ENCODE measurements at regions not wholly inside any gene's neighbourhood (a gene's known extent, or its start where the extent isn't known, plus 50 kb on each side); places are given as distances from the start of the nearest gene placed in this dataset.

GRCh38 chr15:39250460-39251186, 330.3 kb upstream of the THBS1 start:
- Histone ChIP-seq H3K36me3 (no peaks in the 10 kb centered on the region), H3K4me1 (no peaks in the 10 kb centered on the region), H3K27me3 (no peaks in the 10 kb centered on the region), H3K9me3 (no peaks in the 10 kb centered on the region), H3K27ac (no peak overlapping the region), H3K4me3 (no peak overlapping the region)
- TF ChIP-seq POLR2A (IDR thresholded peaks at IDR 0.05) (no peak), CTCF (IDR thresholded peaks at IDR 0.05) (no peak)
- DNase-seq, result no peak
- intact Hi-C loops (cut with DNase I), result no loop called here
- WGBS, 2 donors, result 69 to 76% methylated on average over 4 of the region's 4 CpGs

GRCh38 chr15:39251413-39252133, 329.3 kb upstream of the THBS1 start:
- no peak for DNase-seq
- Histone ChIP-seq H3K9me3 (no peaks in the 10 kb centered on the region), H3K4me3 (no peak overlapping the region), H3K4me1 (no peaks in the 10 kb centered on the region), H3K36me3 (no peaks in the 10 kb centered on the region), H3K27ac (no peak overlapping the region), H3K27me3 (no peaks in the 10 kb centered on the region)
- TF ChIP-seq CTCF (IDR thresholded peaks at IDR 0.05) (no peak), POLR2A (IDR thresholded peaks at IDR 0.05) (no peak)
- intact Hi-C loops (cut with DNase I), result no loop called here
- 48 to 72% methylated on average over 3 of the region's 3 CpGs for WGBS, 2 donors

GRCh38 chr15:39252134-39252470, 328.8 kb upstream of the THBS1 start:
- Histone ChIP-seq H3K36me3 (no peaks in the 10 kb centered on the region), H3K4me3 (no peak overlapping the region), H3K27me3 (no peaks in the 10 kb centered on the region), H3K4me1 (no peaks in the 10 kb centered on the region), H3K27ac (no peak overlapping the region), H3K9me3 (no peaks in the 10 kb centered on the region)
- intact Hi-C loops (cut with DNase I), result no loop called here
- TF ChIP-seq CTCF (IDR thresholded peaks at IDR 0.05) (no peak), POLR2A (IDR thresholded peaks at IDR 0.05) (no peak)
- WGBS, 2 donors, result 94% methylated on average over 4 of the region's 4 CpGs
- no peak for DNase-seq

GRCh38 chr15:39253552-39253951, 327.3 kb upstream of the THBS1 start:
- no peak overlapping the region for H3K4me3 ChIP-seq
- DNase-seq, result no peak
- 76 to 100% methylated on average over 1 of the region's 1 CpG for WGBS, 2 donors
- TF ChIP-seq POLR2A (IDR thresholded peaks at IDR 0.05) (no peak), CTCF (IDR thresholded peaks at IDR 0.05) (no peak)
- H3K27me3 ChIP-seq, result no peaks in the 10 kb centered on the region
- H3K4me1 ChIP-seq, result no peaks in the 10 kb centered on the region
- H3K36me3 ChIP-seq, result no peaks in the 10 kb centered on the region
- no peaks in the 10 kb centered on the region for H3K9me3 ChIP-seq
- H3K27ac ChIP-seq, result no peak overlapping the region
- intact Hi-C loops (cut with DNase I), result no loop called here

- 88 to 95% methylated on average over 4 of the region's 4 CpGs for WGBS, 2 donors
Observed at GRCh38 chr15:39254181-39254580, 326.7 kb upstream of the THBS1 start.

More at GRCh38 chr15:39254181-39254580, 326.7 kb upstream of the THBS1 start:
- no peak for DNase-seq
- Histone ChIP-seq H3K4me1 (no peaks in the 10 kb centered on the region), H3K4me3 (no peak overlapping the region), H3K27me3 (no peaks in the 10 kb centered on the region), H3K27ac (no peak overlapping the region), H3K36me3 (no peaks in the 10 kb centered on the region), H3K9me3 (no peaks in the 10 kb centered on the region)
- TF ChIP-seq POLR2A (IDR thresholded peaks at IDR 0.05) (no peak), CTCF (IDR thresholded peaks at IDR 0.05) (no peak)
- intact Hi-C loops (cut with DNase I), result no loop called here

Measured in esophagus squamous epithelium (tissue), 5 donors.